GM23338 (cell line): ENCODE measurements at regions not wholly inside any gene's neighbourhood (a gene's known extent, or its start where the extent isn't known, plus 50 kb on each side); places are given as distances from the start of the nearest gene placed in this dataset.

Source experiments
- ATAC-seq: fragments of 200-7000 bp; cut with Tn5 transposase; 3 replicates; pipeline ENCODE4 v1.9.1; 2020
- DNase-seq: peaks from one replicate; pipeline ENCODE4 v3.0.0-alpha.2; 2015; ENCODE audit warnings: low spot score
- H2AFZ ChIP-seq: fragments of 200-600 bp; sonication (generic); 2 replicates; pipeline ENCODE4 v1.8.0; 2016; ENCODE audit warnings: antibody characterized with exemption, mild to moderate bottlenecking, moderate library complexity
- H3F3A ChIP-seq: fragments of 200-600 bp; sonication (generic); replicated peaks from 2 replicates; pipeline ENCODE4 v1.8.0; 2017; ENCODE audit warnings: antibody characterized with exemption, mixed run types, low read depth
- H3K27ac ChIP-seq: fragments of 200-600 bp; sonication (generic); 2 replicates; pipeline ENCODE4 v1.6.1; 2016; ENCODE audit warnings: low read depth
- H3K27me3 ChIP-seq: fragments of 200-600 bp; sonication (generic); 2 replicates; pipeline ENCODE4 v1.8.0; 2016; ENCODE audit warnings: mild to moderate bottlenecking, mixed run types, moderate library complexity; ENCODE audit not compliant: insufficient read depth
- H3K36me3 ChIP-seq: fragments of 200-600 bp; sonication (generic); 2 replicates; pipeline ENCODE4 v1.8.0; 2016; ENCODE audit warnings: mild to moderate bottlenecking; ENCODE audit not compliant: insufficient read depth
- H3K4me1 ChIP-seq: fragments of 200-600 bp; sonication (generic); 2 replicates; pipeline ENCODE4 v1.8.0; 2016; ENCODE audit warnings: mild to moderate bottlenecking, moderate library complexity; ENCODE audit not compliant: insufficient read depth
- H3K4me2 ChIP-seq: fragments of 200-600 bp; sonication (generic); 2 replicates; pipeline ENCODE4 v1.7.1; 2017; ENCODE audit warnings: mixed run types
- H3K4me3 ChIP-seq: fragments of 200-600 bp; sonication (generic); 2 replicates; pipeline ENCODE4 v1.6.1; 2016; ENCODE audit warnings: mixed run types
- H3K79me2 ChIP-seq: fragments of 200-600 bp; sonication (generic); replicated peaks from 2 replicates; pipeline ENCODE4 v1.8.0; 2017; ENCODE audit warnings: mild to moderate bottlenecking; ENCODE audit not compliant: insufficient read depth
- H3K9me2 ChIP-seq: fragments of 200-600 bp; sonication (generic); 2 replicates; pipeline ENCODE4 v1.8.0; 2017; ENCODE audit not compliant: insufficient read depth
- H4K20me1 ChIP-seq: fragments of 200-600 bp; sonication (generic); replicated peaks from 2 replicates; pipeline ENCODE4 v1.8.0; 2017; ENCODE audit warnings: mild to moderate bottlenecking; ENCODE audit not compliant: insufficient read depth
- H3K27ac Mint-ChIP-seq: 2 replicates; pipeline ENCODE4 v1.8.0; 2020; ENCODE audit warnings: inconsistent platforms, mild to moderate bottlenecking, moderate library complexity, mixed read lengths
- H3K27me3 Mint-ChIP-seq: 3 replicates; pipeline ENCODE4 v1.8.0; 2022; ENCODE audit warnings: low read depth, mild to moderate bottlenecking, moderate library complexity, mixed read lengths, inconsistent platforms; ENCODE audit not compliant: insufficient read depth, poor library complexity
- H3K36me3 Mint-ChIP-seq: 3 replicates; pipeline ENCODE4 v1.8.0; 2021; ENCODE audit warnings: low read depth, mild to moderate bottlenecking, inconsistent platforms, moderate library complexity, mixed read lengths
- H3K4me1 Mint-ChIP-seq: 3 replicates; pipeline ENCODE4 v1.8.0; 2020; ENCODE audit warnings: mild to moderate bottlenecking, inconsistent platforms, mixed read lengths
- H3K4me3 Mint-ChIP-seq: 3 replicates; pipeline ENCODE4 v1.8.0; 2021; ENCODE audit warnings: moderate library complexity, mild to moderate bottlenecking, inconsistent platforms, mixed read lengths
- H3K9me3 Mint-ChIP-seq: 3 replicates; pipeline ENCODE4 v1.8.0; 2020; ENCODE audit warnings: moderate library complexity, mild to moderate bottlenecking, inconsistent platforms, mixed read lengths
- CREB1 ChIP-seq: fragments of 250-450 bp; sonication (Bioruptor Pico); IDR thresholded peaks from 2 replicates; pipeline ENCODE4 v1.5.0; 2020; ENCODE audit warnings: low read depth, mild to moderate bottlenecking, moderate library complexity
- CTCF ChIP-seq, 2 experiments: fragments of 200-600 bp in 1 of 2; sonication (generic) in 1 of 2; conservative IDR thresholded peaks; 2 replicates each; pipeline versions ENCODE4 v1.5.1 to v1.6.1; 2016 to 2017; ENCODE audit warnings: antibody characterized with exemption in 2 of 2, low read depth in 2 of 2, mild to moderate bottlenecking in 2 of 2, moderate library complexity in 1 of 2
- ETS1 ChIP-seq: IDR thresholded peaks from 2 replicates; pipeline ENCODE4 v1.6.1; 2016; ENCODE audit warnings: antibody characterized with exemption
- EZH2 ChIP-seq: fragments of 200-600 bp; sonication (generic); IDR thresholded peaks from one replicate; pipeline ENCODE4 v1.8.0; 2017; ENCODE audit warnings: antibody characterized with exemption, mild to moderate bottlenecking, low read depth; ENCODE audit not compliant: unreplicated experiment
- EZH2phosphoT487 ChIP-seq: fragments of 200-600 bp; sonication (generic); IDR thresholded peaks from one replicate; pipeline ENCODE4 v1.8.1; 2018; ENCODE audit warnings: antibody characterized with exemption; ENCODE audit not compliant: unreplicated experiment
- JUNB ChIP-seq: IDR thresholded peaks from one replicate; pipeline ENCODE4 v1.6.1; 2016; ENCODE audit warnings: antibody characterized with exemption; ENCODE audit not compliant: unreplicated experiment
- NANOG ChIP-seq: IDR thresholded peaks from 2 replicates; pipeline ENCODE4 v1.6.1; 2016; ENCODE audit warnings: antibody characterized with exemption, borderline replicate concordance
- POLR2AphosphoS5 ChIP-seq: IDR thresholded peaks from 2 replicates; pipeline ENCODE4 v1.6.1; 2016; ENCODE audit warnings: antibody characterized with exemption, low read depth
- REST ChIP-seq: IDR thresholded peaks from one replicate; pipeline ENCODE4 v1.6.1; 2018; ENCODE audit warnings: antibody characterized with exemption; ENCODE audit not compliant: unreplicated experiment
- STAT1 ChIP-seq: IDR thresholded peaks from one replicate; pipeline ENCODE4 v1.6.1; 2016; ENCODE audit warnings: antibody characterized with exemption; ENCODE audit not compliant: unreplicated experiment
- ZNF114 ChIP-seq: fragments of 250-450 bp; sonication (Bioruptor Pico); IDR thresholded peaks from 2 replicates; pipeline ENCODE4 v1.5.0; 2020; ENCODE audit warnings: mild to moderate bottlenecking, moderate library complexity
- ZNF331 ChIP-seq: fragments of 250-450 bp; sonication (Bioruptor Pico); IDR thresholded peaks from 2 replicates; pipeline ENCODE4 v1.5.0; 2020; ENCODE audit warnings: low read depth, mild to moderate bottlenecking, moderate library complexity
- TF ChIP-seq, protein P1 (sequence below): fragments of 250-450 bp; sonication (Bioruptor Pico); IDR thresholded peaks from 2 replicates; pipeline ENCODE4 v1.5.0; 2020; ENCODE audit warnings: mild to moderate bottlenecking, moderate library complexity

DNA sequence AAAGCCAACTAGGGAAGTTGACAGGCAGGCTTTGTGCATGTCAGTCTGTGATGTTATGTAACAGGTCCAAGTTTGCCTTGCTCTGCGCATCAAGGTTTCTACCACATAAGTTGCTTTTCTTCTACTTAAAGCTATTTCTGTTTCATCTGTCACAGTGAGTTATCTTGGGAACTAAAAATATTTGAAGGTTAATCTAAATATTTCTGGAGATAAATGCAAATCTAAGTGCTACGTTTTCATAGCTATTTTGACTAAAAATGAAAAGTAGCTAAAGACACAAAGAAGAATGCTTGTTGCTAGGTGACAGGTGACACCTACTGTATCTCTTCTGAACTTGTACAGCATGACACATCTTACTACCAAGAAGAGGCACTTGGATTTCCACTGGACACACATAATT lies 135.6 kb downstream of the KLF12 start:
- Mint-ChIP-seq H3K27ac (no peak overlapping the region), H3K4me1 (peaks cover 14% of the 10 kb centered on the region), H3K4me3 (no peak overlapping the region), H3K36me3 (no peaks in the 10 kb centered on the region; the same call in 2 of the 3 replicates), H3K27me3 (no peaks in the 10 kb centered on the region), H3K9me3 (no peaks in the 10 kb centered on the region)
- Histone ChIP-seq H3K27ac (no peak overlapping the region), H3K4me1 (peaks cover 10% of the 10 kb centered on the region; the same call in 1 of the 2 replicates), H3K79me2 (no peaks in the 10 kb centered on the region), H2AFZ (no peak overlapping the region), H3K36me3 (no peaks in the 10 kb centered on the region), H3K9me2 (no peaks in the 10 kb centered on the region), H3K4me3 (no peak overlapping the region), H3K4me2 (no peak overlapping the region), H4K20me1 (no peaks in the 10 kb centered on the region), H3K27me3 (no peaks in the 10 kb centered on the region), H3F3A (no peaks in the 10 kb centered on the region)
- no peak for DNase-seq
- no peak for TF ChIP-seq ETS1
- no peak for TF ChIP-seq POLR2AphosphoS5
- TF ChIP-seq STAT1: no peak
- TF ChIP-seq EZH2: no peak
- no peak for TF ChIP-seq ZNF331 (CRISPR knock-in tag)
- TF ChIP-seq, protein P1, sequence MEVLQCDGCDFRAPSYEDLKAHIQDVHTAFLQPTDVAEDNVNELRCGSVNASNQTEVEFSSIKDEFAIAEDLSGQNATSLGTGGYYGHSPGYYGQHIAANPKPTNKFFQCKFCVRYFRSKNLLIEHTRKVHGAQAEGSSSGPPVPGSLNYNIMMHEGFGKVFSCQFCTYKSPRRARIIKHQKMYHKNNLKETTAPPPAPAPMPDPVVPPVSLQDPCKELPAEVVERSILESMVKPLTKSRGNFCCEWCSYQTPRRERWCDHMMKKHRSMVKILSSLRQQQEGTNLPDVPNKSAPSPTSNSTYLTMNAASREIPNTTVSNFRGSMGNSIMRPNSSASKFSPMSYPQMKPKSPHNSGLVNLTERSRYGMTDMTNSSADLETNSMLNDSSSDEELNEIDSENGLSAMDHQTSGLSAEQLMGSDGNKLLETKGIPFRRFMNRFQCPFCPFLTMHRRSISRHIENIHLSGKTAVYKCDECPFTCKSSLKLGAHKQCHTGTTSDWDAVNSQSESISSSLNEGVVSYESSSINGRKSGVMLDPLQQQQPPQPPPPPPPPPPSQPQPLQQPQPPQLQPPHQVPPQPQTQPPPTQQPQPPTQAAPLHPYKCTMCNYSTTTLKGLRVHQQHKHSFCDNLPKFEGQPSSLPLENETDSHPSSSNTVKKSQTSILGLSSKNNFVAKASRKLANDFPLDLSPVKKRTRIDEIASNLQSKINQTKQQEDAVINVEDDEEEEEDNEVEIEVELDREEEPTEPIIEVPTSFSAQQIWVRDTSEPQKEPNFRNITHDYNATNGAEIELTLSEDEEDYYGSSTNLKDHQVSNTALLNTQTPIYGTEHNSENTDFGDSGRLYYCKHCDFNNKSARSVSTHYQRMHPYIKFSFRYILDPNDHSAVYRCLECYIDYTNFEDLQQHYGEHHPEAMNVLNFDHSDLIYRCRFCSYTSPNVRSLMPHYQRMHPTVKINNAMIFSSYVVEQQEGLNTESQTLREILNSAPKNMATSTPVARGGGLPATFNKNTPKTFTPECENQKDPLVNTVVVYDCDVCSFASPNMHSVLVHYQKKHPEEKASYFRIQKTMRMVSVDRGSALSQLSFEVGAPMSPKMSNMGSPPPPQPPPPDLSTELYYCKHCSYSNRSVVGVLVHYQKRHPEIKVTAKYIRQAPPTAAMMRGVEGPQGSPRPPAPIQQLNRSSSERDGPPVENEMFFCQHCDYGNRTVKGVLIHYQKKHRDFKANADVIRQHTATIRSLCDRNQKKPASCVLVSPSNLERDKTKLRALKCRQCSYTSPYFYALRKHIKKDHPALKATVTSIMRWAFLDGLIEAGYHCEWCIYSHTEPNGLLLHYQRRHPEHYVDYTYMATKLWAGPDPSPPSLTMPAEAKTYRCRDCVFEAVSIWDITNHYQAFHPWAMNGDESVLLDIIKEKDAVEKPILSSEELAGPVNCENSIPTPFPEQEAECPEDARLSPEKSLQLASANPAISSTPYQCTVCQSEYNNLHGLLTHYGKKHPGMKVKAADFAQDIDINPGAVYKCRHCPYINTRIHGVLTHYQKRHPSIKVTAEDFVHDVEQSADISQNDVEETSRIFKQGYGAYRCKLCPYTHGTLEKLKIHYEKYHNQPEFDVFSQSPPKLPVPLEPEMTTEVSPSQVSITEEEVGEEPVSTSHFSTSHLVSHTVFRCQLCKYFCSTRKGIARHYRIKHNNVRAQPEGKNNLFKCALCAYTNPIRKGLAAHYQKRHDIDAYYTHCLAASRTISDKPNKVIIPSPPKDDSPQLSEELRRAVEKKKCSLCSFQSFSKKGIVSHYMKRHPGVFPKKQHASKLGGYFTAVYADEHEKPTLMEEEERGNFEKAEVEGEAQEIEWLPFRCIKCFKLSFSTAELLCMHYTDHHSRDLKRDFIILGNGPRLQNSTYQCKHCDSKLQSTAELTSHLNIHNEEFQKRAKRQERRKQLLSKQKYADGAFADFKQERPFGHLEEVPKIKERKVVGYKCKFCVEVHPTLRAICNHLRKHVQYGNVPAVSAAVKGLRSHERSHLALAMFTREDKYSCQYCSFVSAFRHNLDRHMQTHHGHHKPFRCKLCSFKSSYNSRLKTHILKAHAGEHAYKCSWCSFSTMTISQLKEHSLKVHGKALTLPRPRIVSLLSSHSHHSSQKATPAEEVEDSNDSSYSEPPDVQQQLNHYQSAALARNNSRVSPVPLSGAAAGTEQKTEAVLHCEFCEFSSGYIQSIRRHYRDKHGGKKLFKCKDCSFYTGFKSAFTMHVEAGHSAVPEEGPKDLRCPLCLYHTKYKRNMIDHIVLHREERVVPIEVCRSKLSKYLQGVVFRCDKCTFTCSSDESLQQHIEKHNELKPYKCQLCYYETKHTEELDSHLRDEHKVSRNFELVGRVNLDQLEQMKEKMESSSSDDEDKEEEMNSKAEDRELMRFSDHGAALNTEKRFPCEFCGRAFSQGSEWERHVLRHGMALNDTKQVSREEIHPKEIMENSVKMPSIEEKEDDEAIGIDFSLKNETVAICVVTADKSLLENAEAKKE (CRISPR knock-in tag): no peak
- no peak for TF ChIP-seq ZNF114 (CRISPR knock-in tag)
- TF ChIP-seq JUNB: no peak
- no peak for TF ChIP-seq REST
- TF ChIP-seq EZH2phosphoT487: no peak
- TF ChIP-seq NANOG: no peak
- TF ChIP-seq CTCF (conservative IDR thresholded peaks at IDR 0.05; ENCODE audit: low read depth in 2 of 2): no peak
- no peak for TF ChIP-seq CREB1
- ATAC-seq: no peak
